ENCODE measurements at regions not wholly inside any gene's neighbourhood (a gene's known extent, or its start where the extent isn't known, plus 50 kb on each side); places are given as distances from the start of the nearest gene placed in this dataset.

GRCh38 chr1:4221107-4221506, 321.0 kb upstream of the C1orf174 start:
- no peak overlapping the region for H3K18ac ChIP-seq (ENCODE audit: low read depth, low read length)
- no peak overlapping the region for H2BK120ac ChIP-seq (ENCODE audit: low read depth, low read length)
- H4K20me1 ChIP-seq (ENCODE audit: insufficient read depth, low read length): no peaks in the 10 kb centered on the region
- H2AK9ac ChIP-seq (replicated peaks; ENCODE audit: low read depth, low read length, poor library complexity): no peak overlapping the region
- H3K27ac ChIP-seq (ENCODE audit: insufficient read depth, low read length): no peak overlapping the region
- POLR2A ChIA-PET (ENCODE audit: unreplicated experiment): no interaction called here
- H3K4me1 ChIP-seq (ENCODE audit: control insufficient read depth, insufficient read depth, low read length): no peaks in the 10 kb centered on the region
- no peak overlapping the region for H2AK5ac ChIP-seq (ENCODE audit: low read depth, low read length)
- no peak for ATAC-seq (ENCODE audit: low read depth)
- dilution Hi-C loops (cut with HindIII; ENCODE audit: low sequenced_read_pairs, unreplicated experiment): no loop called here
- no peak overlapping the region for H3K14ac ChIP-seq (replicated peaks; ENCODE audit: low read depth, low read length)
- in situ Hi-C loops (cut with MboI; ENCODE audit: low sequenced_read_pairs): no loop called here
- H4K91ac ChIP-seq (ENCODE audit: insufficient read depth, low read depth, low read length): no peak overlapping the region
- H3K9ac ChIP-seq (ENCODE audit: low read depth, low read length): no peak overlapping the region
- H4K8ac ChIP-seq (ENCODE audit: low read depth in 2 of 2, low read length in 2 of 2): no peak overlapping the region
- H2BK20ac ChIP-seq (ENCODE audit: low read depth, low read length): no peak overlapping the region
- no peak overlapping the region for H2AFZ ChIP-seq (replicated peaks; ENCODE audit: low read length, poor library complexity)
- H2BK15ac ChIP-seq (ENCODE audit: low read depth, low read length): no peak overlapping the region
- H3K9me1 ChIP-seq (ENCODE audit: insufficient read depth, low read length): no peaks in the 10 kb centered on the region
- TF ChIP-seq MAZ (IDR thresholded peaks at IDR 0.05; ENCODE audit: borderline replicate concordance, low read depth, low read length): no peak
- TF ChIP-seq RCOR1 (IDR thresholded peaks at IDR 0.05; ENCODE audit: insufficient replicate concordance, low read length): no peak
- no peak for TF ChIP-seq FOS (IDR thresholded peaks at IDR 0.05; ENCODE audit: low read depth, low read length)
- TF ChIP-seq RFX5 (IDR thresholded peaks at IDR 0.05; ENCODE audit: low read depth, low read length): no peak
- no TSS peak for BruUV-seq (replicated peaks)
- no peak overlapping the region for H3K56ac ChIP-seq (ENCODE audit: extremely low read depth, insufficient read depth, low read length)
- H3K23ac ChIP-seq (ENCODE audit: low read depth, low read length): no peak overlapping the region
- H3K36me3 ChIP-seq (ENCODE audit: control insufficient read depth, insufficient read depth, low read length): no peaks in the 10 kb centered on the region
- no peaks in the 10 kb centered on the region for H3K27me3 ChIP-seq (ENCODE audit: control insufficient read depth, insufficient read depth, low read length)
- H4K5ac ChIP-seq (ENCODE audit: low read depth, low read length): no peak overlapping the region
- DNase-seq: no peak
- H3K4me3 ChIP-seq (ENCODE audit: insufficient read depth, low read depth, low read length): no peak overlapping the region
- no peak overlapping the region for H3K4ac ChIP-seq (ENCODE audit: low read depth, low read length)
- peaks cover 48% of the 10 kb centered on the region for H3K9me3 ChIP-seq (ENCODE audit: control insufficient read depth, insufficient read depth, low read length)
- CTCF ChIA-PET: no interaction called here
- intact Hi-C loops (cut with micrococcal nuclease): no loop called here
- no peak overlapping the region for H3K4me2 ChIP-seq (ENCODE audit: low read depth, low read length)
- no peaks in the 10 kb centered on the region for H3K79me1 ChIP-seq (ENCODE audit: low read depth in 1 of 2, low read length in 2 of 2)
- H2BK5ac ChIP-seq (ENCODE audit: low read depth, low read length, poor library complexity, severe bottlenecking): no peak overlapping the region
- WGBS, 2 experiments (ENCODE audit: extremely low coverage in 2 of 2, insufficient read length in 1 of 2): no CpG with 5 or more reads among the region's 4 CpGs
